HEK293 (cell line): ENCODE measurements at regions not wholly inside any gene's neighbourhood (a gene's known extent, or its start where the extent isn't known, plus 50 kb on each side); places are given as distances from the start of the nearest gene placed in this dataset.

Experiments
- CTCF ChIA-PET: fragments of 350-600 bp; formaldehyde crosslinking; extraction: SDS; loops from one replicate; lab custom pipeline; 2021; ENCODE audit warnings: antibody characterized with exemption; lab: Yijun Ruan, JAX
- POLR2A ChIA-PET: fragments of 300-600 bp; formaldehyde crosslinking; extraction: SDS; loops from one replicate; lab custom pipeline; 2020; ENCODE audit warnings: antibody characterized with exemption, inconsistent platforms; lab: Yijun Ruan, JAX
- H3K27ac ChIP-seq: fragments of 200-500 bp; sonication (Bioruptor generic); 2 replicates; pipeline ENCODE4 v1.5.1; 2014; ENCODE audit warnings: low read depth, low read length, control low read depth, inconsistent platforms; ENCODE audit errors: extremely low read depth
- H3K36me3 ChIP-seq, 2 experiments: fragments of 200-500 bp in 1 of 2; sonication (Bioruptor generic) in 1 of 2; 1 replicate in 1 of 2; 2 replicates in 1 of 2; pipeline ENCODE4 v1.5.1; 2014 to 2017; ENCODE audit warnings: inconsistent platforms in 2 of 2, low read length in 2 of 2; ENCODE audit not compliant: control insufficient read depth in 2 of 2, insufficient read depth in 1 of 2
- H3K4me1 ChIP-seq: fragments of 200-500 bp; sonication (Bioruptor generic); 2 replicates; pipeline ENCODE4 v1.5.1; 2014; ENCODE audit warnings: mild to moderate bottlenecking, low read length, inconsistent platforms; ENCODE audit not compliant: control insufficient read depth, insufficient read depth
- H3K4me3 ChIP-seq: 2 replicates; pipeline ENCODE4 v1.5.1; 2011; ENCODE audit warnings: low read depth, mild to moderate bottlenecking, control low read depth, low read length, moderate library complexity
- H3K9me3 ChIP-seq: fragments of 200-500 bp; sonication (Bioruptor generic); 2 replicates; pipeline ENCODE4 v1.5.1; 2014; ENCODE audit warnings: low read depth, low read length, inconsistent platforms; ENCODE audit not compliant: control insufficient read depth, insufficient read depth
- GLI4 ChIP-seq: fragments of 450-650 bp; formaldehyde crosslinking; IDR thresholded peaks from 2 replicates; pipeline ENCODE4 v1.5.1; 2016; ENCODE audit warnings: missing biosample characterization, missing genetic modification characterization
- GLIS2 ChIP-seq: fragments of 450-650 bp; formaldehyde crosslinking; IDR thresholded peaks from 2 replicates; pipeline ENCODE4 v1.5.1; 2016; ENCODE audit warnings: missing biosample characterization, missing genetic modification characterization
- OVOL3 ChIP-seq: fragments of 450-650 bp; formaldehyde crosslinking; IDR thresholded peaks from 2 replicates; pipeline ENCODE4 v1.5.1; 2016; ENCODE audit warnings: missing biosample characterization, missing genetic modification characterization
- PRDM1 ChIP-seq: fragments of 450-650 bp; formaldehyde crosslinking; IDR thresholded peaks from 2 replicates; pipeline ENCODE4; 2016; ENCODE audit warnings: missing biosample characterization, missing genetic modification characterization
- SP7 ChIP-seq: fragments of 450-650 bp; formaldehyde crosslinking; IDR thresholded peaks from 2 replicates; pipeline ENCODE4 v1.5.1; 2016; ENCODE audit warnings: missing biosample characterization, missing genetic modification characterization
- YY2 ChIP-seq: fragments of 450-650 bp; formaldehyde crosslinking; IDR thresholded peaks from 2 replicates; pipeline ENCODE4 v1.5.1; 2016; ENCODE audit warnings: missing biosample characterization, missing genetic modification characterization
- ZBTB21 ChIP-seq: fragments of 450-650 bp; formaldehyde crosslinking; IDR thresholded peaks from 2 replicates; pipeline ENCODE4 v1.5.1; 2017; ENCODE audit warnings: missing biosample characterization, missing genetic modification characterization
- ZBTB48 ChIP-seq: fragments of 450-650 bp; formaldehyde crosslinking; IDR thresholded peaks from 2 replicates; pipeline ENCODE4 v1.5.1; 2016; ENCODE audit warnings: missing biosample characterization, missing genetic modification characterization
- ZFHX2 ChIP-seq: fragments of 450-650 bp; formaldehyde crosslinking; conservative IDR thresholded peaks from 2 replicates; pipeline ENCODE4 v1.5.1; 2016; ENCODE audit warnings: missing biosample characterization, missing genetic modification characterization
- ZFP69B ChIP-seq: fragments of 450-650 bp; formaldehyde crosslinking; IDR thresholded peaks from 2 replicates; pipeline ENCODE4 v1.5.1; 2016; ENCODE audit warnings: missing biosample characterization, missing genetic modification characterization
- ZNF112 ChIP-seq: fragments of 450-650 bp; formaldehyde crosslinking; IDR thresholded peaks from 2 replicates; pipeline ENCODE4 v1.5.0; 2017; ENCODE audit warnings: missing biosample characterization, missing genetic modification characterization
- ZNF138 ChIP-seq: fragments of 450-650 bp; formaldehyde crosslinking; IDR thresholded peaks from 2 replicates; pipeline ENCODE4 v1.5.1; 2016; ENCODE audit warnings: missing biosample characterization, missing genetic modification characterization, borderline replicate concordance
- ZNF2 ChIP-seq: fragments of 450-650 bp; formaldehyde crosslinking; IDR thresholded peaks from 2 replicates; pipeline ENCODE4 v1.5.1; 2016; ENCODE audit warnings: missing biosample characterization, missing genetic modification characterization
- ZNF24 ChIP-seq: fragments of 450-650 bp; formaldehyde crosslinking; IDR thresholded peaks from 2 replicates; pipeline ENCODE4 v1.5.1; 2016; ENCODE audit warnings: missing biosample characterization, missing genetic modification characterization
- ZNF274 ChIP-seq, 2 experiments: fragments of 200-500 bp in 1 of 2; fragments of 450-650 bp in 1 of 2; sonication (Bioruptor generic) in 1 of 2; formaldehyde crosslinking in 1 of 2; IDR thresholded peaks; 2 replicates each; pipeline versions ENCODE4 v1.5.1 to v1.6.1; 2014 to 2016; ENCODE audit warnings: borderline replicate concordance in 1 of 2, inconsistent platforms in 1 of 2, low read length in 1 of 2, missing biosample characterization in 1 of 2, missing genetic modification characterization in 1 of 2
- ZNF37A ChIP-seq: fragments of 450-650 bp; IDR thresholded peaks from 2 replicates; pipeline ENCODE4 v1.5.1; 2018; ENCODE audit warnings: missing biosample characterization, missing genetic modification characterization
- ZNF529 ChIP-seq: fragments of 450-650 bp; formaldehyde crosslinking; IDR thresholded peaks from 2 replicates; pipeline ENCODE4 v1.5.1; 2017; ENCODE audit warnings: missing genetic modification characterization, missing biosample characterization; ENCODE audit not compliant: insufficient replicate concordance
- ZNF549 ChIP-seq: fragments of 450-650 bp; IDR thresholded peaks from 2 replicates; pipeline ENCODE4 v1.5.1; 2018; ENCODE audit warnings: missing biosample characterization, missing genetic modification characterization, mild to moderate bottlenecking, inconsistent platforms, moderate library complexity
- ZNF621 ChIP-seq: fragments of 450-650 bp; formaldehyde crosslinking; IDR thresholded peaks from 2 replicates; pipeline ENCODE4 v1.5.1; 2017; ENCODE audit warnings: missing biosample characterization, missing genetic modification characterization
- ZNF629 ChIP-seq: fragments of 450-650 bp; formaldehyde crosslinking; IDR thresholded peaks from 2 replicates; pipeline ENCODE4 v1.5.1; 2017; ENCODE audit warnings: missing biosample characterization, missing genetic modification characterization
- ZNF664 ChIP-seq: fragments of 450-650 bp; formaldehyde crosslinking; IDR thresholded peaks from 2 replicates; pipeline ENCODE4 v1.5.1; 2016; ENCODE audit warnings: missing biosample characterization, missing genetic modification characterization
- ZNF677 ChIP-seq: fragments of 450-650 bp; IDR thresholded peaks from 2 replicates; pipeline ENCODE4 v1.5.0; 2018; ENCODE audit warnings: missing biosample characterization, mild to moderate bottlenecking, missing genetic modification characterization, moderate library complexity
- TF ChIP-seq, protein P1 (sequence below): fragments of 450-650 bp; formaldehyde crosslinking; IDR thresholded peaks from 2 replicates; pipeline ENCODE4 v1.5.1; 2017; ENCODE audit warnings: missing biosample characterization, missing genetic modification characterization
- TF ChIP-seq, protein P2 (sequence below): fragments of 450-650 bp; formaldehyde crosslinking; IDR thresholded peaks from 2 replicates; pipeline ENCODE4 v1.5.1; 2016; ENCODE audit warnings: missing biosample characterization, missing genetic modification characterization
- TF ChIP-seq, protein P3 (sequence below): fragments of 450-650 bp; formaldehyde crosslinking; conservative IDR thresholded peaks from 2 replicates; pipeline ENCODE4 v1.5.1; 2016; ENCODE audit warnings: low read depth, missing biosample characterization, missing genetic modification characterization

DNA sequence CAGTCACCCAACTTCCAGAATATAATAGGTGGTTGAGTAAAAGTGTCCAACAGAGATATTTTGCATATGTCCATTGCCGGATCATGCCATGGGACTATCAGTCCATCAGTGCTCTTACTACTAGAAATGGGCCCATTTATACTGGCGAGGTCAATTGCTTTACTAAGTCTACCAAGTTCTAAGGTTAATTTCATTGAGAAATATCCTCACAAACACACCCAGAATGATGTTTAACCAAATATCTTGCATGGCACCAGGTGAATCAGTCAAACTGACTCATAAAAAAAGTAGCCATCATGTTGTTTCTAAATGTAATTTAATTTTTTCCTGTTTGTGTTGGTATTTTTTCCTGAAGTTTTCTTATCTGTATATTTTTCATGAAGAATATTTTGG lies 1217.0 kb downstream of the RAPGEF2 start (continued):
- TF ChIP-seq ZBTB21 (tag by site-specific recombination) (no peak), ZFP69B (tag by site-specific recombination) (no peak), ZBTB48 (tag by site-specific recombination) (no peak), ZNF529 (tag by site-specific recombination) (no peak), ZNF24 (tag by site-specific recombination) (no peak)
- TF ChIP-seq, all 188 proteins: peak for 0

DNA sequence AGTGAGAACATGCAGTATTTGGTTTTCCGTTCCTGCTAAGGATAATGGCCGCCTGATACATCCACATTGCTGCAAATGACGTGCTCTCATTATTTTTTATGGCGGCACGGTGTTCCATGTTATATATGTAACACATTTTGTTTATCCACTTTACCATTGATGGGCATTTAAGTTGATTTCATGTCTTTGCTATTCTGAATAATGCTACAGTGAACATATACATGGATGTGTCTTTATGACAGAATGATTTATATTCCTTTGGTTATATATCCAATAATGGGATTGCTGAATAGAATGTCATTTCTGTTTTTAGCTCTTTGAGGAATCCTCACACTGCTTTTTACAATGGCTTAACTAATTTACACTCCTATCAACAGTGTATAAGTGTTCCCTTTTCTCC lies 1223.2 kb downstream of the RAPGEF2 start:
- POLR2A ChIA-PET: no interaction called here

DNA sequence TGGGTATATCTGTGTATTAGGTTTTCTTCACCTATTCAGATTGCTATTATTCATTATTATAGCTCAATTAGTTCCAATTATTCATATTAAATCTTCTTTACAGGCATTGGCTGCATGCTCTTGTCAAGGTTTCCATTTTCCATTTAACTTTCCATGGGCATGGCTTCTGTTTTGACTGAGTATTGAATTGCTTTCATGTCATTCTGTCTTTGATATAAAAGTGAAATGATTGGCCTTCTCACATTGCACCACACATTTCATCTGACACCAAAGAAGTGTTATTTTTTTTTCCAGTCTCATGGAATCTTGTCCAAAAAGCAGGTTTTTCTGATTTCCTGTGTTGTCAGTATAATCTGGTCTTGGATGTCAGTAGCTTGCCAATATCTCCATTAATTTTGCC lies 1244.3 kb downstream of the RAPGEF2 start:
- Histone ChIP-seq H3K4me3 (no peak overlapping the region), H3K36me3 (no peaks in the 10 kb centered on the region), H3K9me3 (no peaks in the 10 kb centered on the region), H3K27ac (no peak overlapping the region), H3K4me1 (no peaks in the 10 kb centered on the region)
- ChIA-PET CTCF (no interaction called here), POLR2A (no interaction called here)
- TF ChIP-seq OVOL3 (tag by site-specific recombination): no peak
- no peak for TF ChIP-seq ZNF549
- TF ChIP-seq ZNF664: no peak
- TF ChIP-seq ZFHX2 (tag by site-specific recombination): no peak
- no peak for TF ChIP-seq YY2 (tag by site-specific recombination)
- no peak for TF ChIP-seq ZNF112 (tag by site-specific recombination)
- TF ChIP-seq ZNF677 (tag by site-specific recombination): no peak
- TF ChIP-seq ZNF274 (IDR thresholded peaks at IDR 0.05; ENCODE audit: low read length): no peak
- no peak for TF ChIP-seq ZNF274 (tag by site-specific recombination; IDR thresholded peaks at IDR 0.05; ENCODE audit: borderline replicate concordance)
- no peak for TF ChIP-seq GLI4 (tag by site-specific recombination)
- TF ChIP-seq ZNF138: no peak
- no peak for TF ChIP-seq ZNF24 (tag by site-specific recombination)
- no peak for TF ChIP-seq GLIS2 (tag by site-specific recombination)
- TF ChIP-seq ZNF621 (tag by site-specific recombination): no peak
- TF ChIP-seq, protein P1, sequence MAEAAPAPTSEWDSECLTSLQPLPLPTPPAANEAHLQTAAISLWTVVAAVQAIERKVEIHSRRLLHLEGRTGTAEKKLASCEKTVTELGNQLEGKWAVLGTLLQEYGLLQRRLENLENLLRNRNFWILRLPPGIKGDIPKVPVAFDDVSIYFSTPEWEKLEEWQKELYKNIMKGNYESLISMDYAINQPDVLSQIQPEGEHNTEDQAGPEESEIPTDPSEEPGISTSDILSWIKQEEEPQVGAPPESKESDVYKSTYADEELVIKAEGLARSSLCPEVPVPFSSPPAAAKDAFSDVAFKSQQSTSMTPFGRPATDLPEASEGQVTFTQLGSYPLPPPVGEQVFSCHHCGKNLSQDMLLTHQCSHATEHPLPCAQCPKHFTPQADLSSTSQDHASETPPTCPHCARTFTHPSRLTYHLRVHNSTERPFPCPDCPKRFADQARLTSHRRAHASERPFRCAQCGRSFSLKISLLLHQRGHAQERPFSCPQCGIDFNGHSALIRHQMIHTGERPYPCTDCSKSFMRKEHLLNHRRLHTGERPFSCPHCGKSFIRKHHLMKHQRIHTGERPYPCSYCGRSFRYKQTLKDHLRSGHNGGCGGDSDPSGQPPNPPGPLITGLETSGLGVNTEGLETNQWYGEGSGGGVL (tag by site-specific recombination): no peak
- TF ChIP-seq ZNF2 (tag by site-specific recombination): no peak
- TF ChIP-seq ZNF37A (tag by site-specific recombination): no peak
- TF ChIP-seq ZNF629 (tag by site-specific recombination): no peak

More for the DNA sequence above, 1223.2 kb downstream of the RAPGEF2 start:
- Histone ChIP-seq H3K27ac (no peak overlapping the region), H3K4me1 (no peaks in the 10 kb centered on the region), H3K9me3 (no peaks in the 10 kb centered on the region), H3K36me3 (no peaks in the 10 kb centered on the region), H3K4me3 (no peak overlapping the region)
- CTCF ChIA-PET: interaction anchor here (0.7 kb wide), 1 partner anchor 114 kb away, joined by 3 read pairs; no protein-coding TSS in a partner anchor
- TF ChIP-seq, protein P2, sequence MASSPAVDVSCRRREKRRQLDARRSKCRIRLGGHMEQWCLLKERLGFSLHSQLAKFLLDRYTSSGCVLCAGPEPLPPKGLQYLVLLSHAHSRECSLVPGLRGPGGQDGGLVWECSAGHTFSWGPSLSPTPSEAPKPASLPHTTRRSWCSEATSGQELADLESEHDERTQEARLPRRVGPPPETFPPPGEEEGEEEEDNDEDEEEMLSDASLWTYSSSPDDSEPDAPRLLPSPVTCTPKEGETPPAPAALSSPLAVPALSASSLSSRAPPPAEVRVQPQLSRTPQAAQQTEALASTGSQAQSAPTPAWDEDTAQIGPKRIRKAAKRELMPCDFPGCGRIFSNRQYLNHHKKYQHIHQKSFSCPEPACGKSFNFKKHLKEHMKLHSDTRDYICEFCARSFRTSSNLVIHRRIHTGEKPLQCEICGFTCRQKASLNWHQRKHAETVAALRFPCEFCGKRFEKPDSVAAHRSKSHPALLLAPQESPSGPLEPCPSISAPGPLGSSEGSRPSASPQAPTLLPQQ (tag by site-specific recombination): no peak
- no peak for TF ChIP-seq PRDM1 (tag by site-specific recombination)
- TF ChIP-seq SP7 (tag by site-specific recombination): no peak
- TF ChIP-seq, protein P3, sequence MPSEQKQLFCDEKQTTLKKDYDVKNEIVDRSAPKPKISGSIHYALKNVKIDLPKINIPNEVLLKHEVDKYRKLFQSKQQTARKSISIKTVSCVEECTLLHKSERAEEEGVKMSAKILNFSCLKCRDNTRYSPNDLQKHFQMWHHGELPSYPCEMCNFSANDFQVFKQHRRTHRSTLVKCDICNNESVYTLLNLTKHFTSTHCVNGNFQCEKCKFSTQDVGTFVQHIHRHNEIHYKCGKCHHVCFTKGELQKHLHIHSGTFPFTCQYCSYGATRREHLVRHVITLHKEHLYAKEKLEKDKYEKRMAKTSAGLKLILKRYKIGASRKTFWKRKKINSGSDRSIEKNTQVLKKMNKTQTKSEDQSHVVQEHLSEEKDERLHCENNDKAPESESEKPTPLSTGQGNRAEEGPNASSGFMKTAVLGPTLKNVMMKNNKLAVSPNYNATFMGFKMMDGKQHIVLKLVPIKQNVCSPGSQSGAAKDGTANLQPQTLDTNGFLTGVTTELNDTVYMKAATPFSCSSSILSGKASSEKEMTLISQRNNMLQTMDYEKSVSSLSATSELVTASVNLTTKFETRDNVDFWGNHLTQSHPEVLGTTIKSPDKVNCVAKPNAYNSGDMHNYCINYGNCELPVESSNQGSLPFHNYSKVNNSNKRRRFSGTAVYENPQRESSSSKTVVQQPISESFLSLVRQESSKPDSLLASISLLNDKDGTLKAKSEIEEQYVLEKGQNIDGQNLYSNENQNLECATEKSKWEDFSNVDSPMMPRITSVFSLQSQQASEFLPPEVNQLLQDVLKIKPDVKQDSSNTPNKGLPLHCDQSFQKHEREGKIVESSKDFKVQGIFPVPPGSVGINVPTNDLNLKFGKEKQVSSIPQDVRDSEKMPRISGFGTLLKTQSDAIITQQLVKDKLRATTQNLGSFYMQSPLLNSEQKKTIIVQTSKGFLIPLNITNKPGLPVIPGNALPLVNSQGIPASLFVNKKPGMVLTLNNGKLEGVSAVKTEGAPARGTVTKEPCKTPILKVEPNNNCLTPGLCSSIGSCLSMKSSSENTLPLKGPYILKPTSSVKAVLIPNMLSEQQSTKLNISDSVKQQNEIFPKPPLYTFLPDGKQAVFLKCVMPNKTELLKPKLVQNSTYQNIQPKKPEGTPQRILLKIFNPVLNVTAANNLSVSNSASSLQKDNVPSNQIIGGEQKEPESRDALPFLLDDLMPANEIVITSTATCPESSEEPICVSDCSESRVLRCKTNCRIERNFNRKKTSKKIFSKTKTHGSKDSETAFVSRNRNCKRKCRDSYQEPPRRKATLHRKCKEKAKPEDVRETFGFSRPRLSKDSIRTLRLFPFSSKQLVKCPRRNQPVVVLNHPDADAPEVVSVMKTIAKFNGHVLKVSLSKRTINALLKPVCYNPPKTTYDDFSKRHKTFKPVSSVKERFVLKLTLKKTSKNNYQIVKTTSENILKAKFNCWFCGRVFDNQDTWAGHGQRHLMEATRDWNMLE (tag by site-specific recombination): no peak
